ENCODE measurements at regions not wholly inside any gene's neighbourhood (a gene's known extent, or its start where the extent isn't known, plus 50 kb on each side); places are given as distances from the start of the nearest gene placed in this dataset.

- TF ChIP-seq EZH2 (IDR thresholded peaks at IDR 0.05; ENCODE audit: borderline replicate concordance, low read depth, low read length, severe bottlenecking), result no peak
- no peak for TF ChIP-seq CTCF (IDR thresholded peaks at IDR 0.05; ENCODE audit: borderline replicate concordance, extremely low read depth, low read length, poor library complexity, severe bottlenecking)
Observed at GRCh38 chr22:44402196-44403111, 89.7 kb upstream of the SHISAL1 start.
